Adrenal gland (tissue), 5 donors: ENCODE measurements at regions not wholly inside any gene's neighbourhood (a gene's known extent, or its start where the extent isn't known, plus 50 kb on each side); places are given as distances from the start of the nearest gene placed in this dataset.

Source experiments
- CTCF ChIP-seq, 6 experiments: fragments of 450-650 bp in 4 of 6; fragments of 200-600 bp in 2 of 6; sonication (generic) in 1 of 6; IDR thresholded peaks; 1 replicate in 5 of 6; 2 replicates in 1 of 6; pipeline versions ENCODE4 v1.5.1 to v1.8.0; 2016 to 2021; ENCODE audit warnings: antibody characterized with exemption in 6 of 6, mild to moderate bottlenecking in 2 of 6, moderate library complexity in 1 of 6
- POLR2A ChIP-seq, 2 donors: fragments of 450-650 bp; IDR thresholded peaks; one replicate each; pipeline ENCODE4 v1.6.1; 2017; ENCODE audit warnings: antibody characterized with exemption in 2 of 2, mild to moderate bottlenecking in 2 of 2, moderate library complexity in 1 of 2
- donor health status: DM: no; HTN: no; CAD: no.

- TF ChIP-seq POLR2A (IDR thresholded peaks at IDR 0.05) = no peak
- no peak for TF ChIP-seq CTCF (IDR thresholded peaks at IDR 0.05)
Observed at GRCh38 chr3:43970920-43971319, 270.8 kb upstream of the TOPAZ1 start.
